Tibial artery (tissue), 4 donors: ENCODE measurements at regions not wholly inside any gene's neighbourhood (a gene's known extent, or its start where the extent isn't known, plus 50 kb on each side); places are given as distances from the start of the nearest gene placed in this dataset.

ENCODE experiments used
- DNase-seq, 2 donors: peaks; one replicate each; pipeline ENCODE4 v3.0.0-alpha.2; 2019
- H3K27ac ChIP-seq, 2 donors: fragments of 200-600 bp; sonication (generic) in 1 of 2; 1 replicate in 1 of 2; 2 replicates in 1 of 2; pipeline ENCODE4 v1.5.1; 2018 to 2019; ENCODE audit warnings: mild to moderate bottlenecking in 1 of 2
- H3K27me3 ChIP-seq, 2 donors: fragments of 200-600 bp; sonication (generic) in 1 of 2; one replicate each; pipeline versions ENCODE4 v1.5.1 to v1.6.0; 2016 to 2019
- H3K36me3 ChIP-seq, 3 donors: fragments of 200-600 bp; sonication (generic) in 2 of 3; one replicate each; pipeline ENCODE4 v1.5.1; 2016 to 2019; ENCODE audit warnings: mild to moderate bottlenecking in 2 of 3
- H3K4me1 ChIP-seq, 4 donors: fragments of 200-600 bp; sonication (generic) in 2 of 4; 1 replicate in 3 of 4; 2 replicates in 1 of 4; pipeline ENCODE4 v1.5.1; 2016 to 2019
- H3K4me3 ChIP-seq, 2 donors: fragments of 200-600 bp; sonication (generic) in 1 of 2; 1 replicate in 1 of 2; 2 replicates in 1 of 2; pipeline ENCODE4 v1.5.1; 2018 to 2019; ENCODE audit warnings: mild to moderate bottlenecking in 2 of 2
- H3K9me3 ChIP-seq, 3 donors: fragments of 200-600 bp; sonication (generic) in 1 of 3; one replicate each; pipeline ENCODE4 v1.5.1; 2016 to 2019
- CTCF ChIP-seq, 2 experiments: fragments of 200-600 bp in 1 of 2; fragments of 450-650 bp in 1 of 2; IDR thresholded peaks; one replicate each; pipeline ENCODE4 v1.5.1; 2017 to 2019; ENCODE audit warnings: antibody characterized with exemption in 2 of 2, mild to moderate bottlenecking in 1 of 2, moderate library complexity in 1 of 2
- intact Hi-C: fragments of 100-400 bp; cut with DNase I; formaldehyde crosslinking; loops from one replicate; pipeline ENCODE4 v1.15.0; 2023; ENCODE audit warnings: low total_unique reads

GRCh38 chrX:39818750-39819149 lies 279.0 kb downstream of the BCOR start:
- no peaks in the 10 kb centered on the region for H3K27me3 ChIP-seq
- TF ChIP-seq CTCF (IDR thresholded peaks at IDR 0.05): no peak
- H3K9me3 ChIP-seq: peaks cover 0 to 16% (median 12%) of the 10 kb centered on the region in 3 donors
- H3K36me3 ChIP-seq: no peaks in the 10 kb centered on the region
- intact Hi-C loops: loop anchor here (10.0 kb wide), 1 partner anchor 276 kb away; the partner anchor contains the start of gene BCOR
- H3K4me1 ChIP-seq: peaks cover 0 to 53% (median 27%) of the 10 kb centered on the region in 4 donors
- no peak for DNase-seq
- H3K4me3 ChIP-seq: no peak overlapping the region
- H3K27ac ChIP-seq: peak overlapping the region; percentile 68 to 74

- Histone ChIP-seq H3K27ac (peak overlapping the region in 1 of 2 donors; percentile 49), H3K4me3 (peak overlapping the region; percentile 49 to 54), H3K27me3 (no peaks in the 10 kb centered on the region), H3K36me3 (no peaks in the 10 kb centered on the region), H3K9me3 (peaks cover 0 to 17% (median 16%) of the 10 kb centered on the region in 3 donors), H3K4me1 (peaks cover 0 to 44% (median 21%) of the 10 kb centered on the region in 4 donors)
- intact Hi-C loops: loop anchor here (10.0 kb wide), 3 partner anchors 195 to 445 kb away; partner anchors contain the start of gene BCOR
- TF ChIP-seq CTCF (IDR thresholded peaks at IDR 0.05): no peak
- DNase-seq: no peak
These were observed 277.6 kb downstream of the BCOR start for GRCh38 chrX:39819921-39820849.

- no peak for DNase-seq
- H3K9me3 ChIP-seq: peaks cover 0 to 17% (median 16%) of the 10 kb centered on the region in 3 donors
- peak overlapping the region; percentile 49 to 54 for H3K4me3 ChIP-seq
- intact Hi-C loops: loop anchor here (10.0 kb wide), 2 partner anchors 194 to 444 kb away; no protein-coding TSS in a partner anchor
- peak overlapping the region in 1 of 2 donors; percentile 49 for H3K27ac ChIP-seq
- no peaks in the 10 kb centered on the region for H3K36me3 ChIP-seq
- no peak for TF ChIP-seq CTCF (IDR thresholded peaks at IDR 0.05)
- H3K4me1 ChIP-seq: peaks cover 0 to 44% (median 19%) of the 10 kb centered on the region in 4 donors
- no peaks in the 10 kb centered on the region for H3K27me3 ChIP-seq
These were observed 276.6 kb downstream of the BCOR start for GRCh38 chrX:39820938-39821708.

GRCh38 chrX:39821709-39822095 lies 276.1 kb downstream of the BCOR start:
- Histone ChIP-seq H3K4me3 (peak overlapping the region; percentile 49 to 54), H3K27me3 (no peaks in the 10 kb centered on the region), H3K36me3 (no peaks in the 10 kb centered on the region), H3K27ac (peak overlapping the region in 1 of 2 donors; percentile 49), H3K4me1 (peaks cover 0 to 39% (median 17%) of the 10 kb centered on the region in 4 donors), H3K9me3 (peaks cover 0 to 17% (median 16%) of the 10 kb centered on the region in 3 donors)
- intact Hi-C loops: loop anchor here (10.0 kb wide), 2 partner anchors 193 to 443 kb away; no protein-coding TSS in a partner anchor
- no peak for DNase-seq
- no peak for TF ChIP-seq CTCF (IDR thresholded peaks at IDR 0.05)

DNA sequence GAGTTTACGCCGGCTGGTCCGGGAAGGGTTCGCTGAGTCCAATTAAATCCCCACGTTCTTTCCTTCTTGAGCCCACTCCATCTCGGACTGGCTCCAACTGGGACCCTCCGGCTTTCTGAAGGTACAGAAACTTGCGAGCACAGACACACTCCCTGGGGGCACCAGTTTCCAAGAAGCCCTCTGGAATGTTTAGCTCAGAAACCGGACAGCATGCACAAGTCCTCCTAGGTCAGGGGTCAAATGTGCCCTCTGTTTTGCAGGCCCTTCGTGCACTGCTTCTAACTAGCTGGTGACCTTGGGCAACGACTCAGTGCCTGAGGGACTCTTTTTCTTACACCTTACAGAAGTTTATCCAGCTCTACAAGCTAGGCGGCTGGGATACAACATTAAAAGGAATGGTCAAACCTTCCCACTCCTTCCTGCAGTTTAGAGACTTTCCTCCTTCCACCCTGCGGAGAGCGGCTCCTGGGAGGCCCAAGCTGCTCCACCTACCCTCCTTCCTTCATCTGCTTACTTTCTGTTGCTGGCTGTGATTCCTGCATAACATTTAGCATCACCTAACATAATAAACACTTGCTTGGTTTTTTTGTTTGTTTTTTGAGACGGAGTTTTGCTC lies 275.5 kb downstream of the BCOR start:
- Histone ChIP-seq H3K9me3 (peaks cover 0 to 17% (median 16%) of the 10 kb centered on the region in 3 donors), H3K4me1 (peaks cover 0 to 34% (median 14%) of the 10 kb centered on the region in 4 donors), H3K27ac (no peak overlapping the region), H3K4me3 (no peak overlapping the region), H3K27me3 (no peaks in the 10 kb centered on the region), H3K36me3 (no peaks in the 10 kb centered on the region)
- no peak for TF ChIP-seq CTCF (IDR thresholded peaks at IDR 0.05)
- intact Hi-C loops: loop anchor here (10.0 kb wide), 2 partner anchors 193 to 443 kb away; no protein-coding TSS in a partner anchor
- DNase-seq: no peak
